IMR-90 (cell line): ENCODE measurements at regions not wholly inside any gene's neighbourhood (a gene's known extent, or its start where the extent isn't known, plus 50 kb on each side); places are given as distances from the start of the nearest gene placed in this dataset.

ENCODE experiments used
- ATAC-seq: fragments of 200-7000 bp; cut with Tn5 transposase; 2 replicates; pipeline ENCODE4 v1.9.1; 2020; ENCODE audit warnings: low read depth, mild to moderate bottlenecking, moderate library complexity
- BruUV-seq: library from RNA; stranded (reverse); fragments of 400-500 nt; replicated peaks from 2 replicates; lab custom pipeline; 2021; lab: Mats Ljungman, UMichigan
- CTCF ChIA-PET: fragments of 300-600 bp; formaldehyde crosslinking; extraction: SDS; loops from one replicate; lab custom pipeline; 2021; ENCODE audit warnings: antibody characterized with exemption; lab: Yijun Ruan, JAX
- POLR2A ChIA-PET: fragments of 300-600 bp; sonication (Branson Sonifier 250); formaldehyde crosslinking; loops from one replicate; lab custom pipeline; 2022; ENCODE audit warnings: antibody characterized with exemption; ENCODE audit not compliant: unreplicated experiment; lab: Charles Lee
- DNase-seq: peaks from one replicate; pipeline ENCODE4 v3.0.0; 2013
- H2AFZ ChIP-seq: replicated peaks from 2 replicates; pipeline ENCODE3; 2013; ENCODE audit warnings: low read length, mild to moderate bottlenecking; ENCODE audit not compliant: poor library complexity
- H2AK5ac ChIP-seq: 2 replicates; pipeline ENCODE4 v1.6.1; 2013; ENCODE audit warnings: low read depth, low read length, inconsistent platforms
- H2AK9ac ChIP-seq: replicated peaks from 2 replicates; pipeline ENCODE3; 2013; ENCODE audit warnings: mild to moderate bottlenecking, low read depth, low read length, moderate library complexity; ENCODE audit not compliant: poor library complexity
- H2BK120ac ChIP-seq: 2 replicates; pipeline ENCODE4 v1.6.1; 2013; ENCODE audit warnings: low read depth, low read length, inconsistent platforms
- H2BK15ac ChIP-seq: 3 replicates; pipeline ENCODE4 v1.6.1; 2013; ENCODE audit warnings: low read depth, low read length, inconsistent platforms
- H2BK20ac ChIP-seq: 2 replicates; pipeline ENCODE4 v1.6.1; 2013; ENCODE audit warnings: low read depth, mild to moderate bottlenecking, inconsistent platforms, low read length, moderate library complexity
- H2BK5ac ChIP-seq: 2 replicates; pipeline ENCODE4 v1.6.1; 2013; ENCODE audit warnings: mild to moderate bottlenecking, low read depth, low read length, inconsistent platforms; ENCODE audit not compliant: poor library complexity, severe bottlenecking
- H3K14ac ChIP-seq: replicated peaks from 2 replicates; pipeline ENCODE4 v1.6.1; 2013; ENCODE audit warnings: low read depth, low read length, inconsistent platforms
- H3K18ac ChIP-seq: 2 replicates; pipeline ENCODE4 v1.6.1; 2013; ENCODE audit warnings: low read depth, low read length, control low read depth
- H3K23ac ChIP-seq: 2 replicates; pipeline ENCODE4 v1.6.1; 2013; ENCODE audit warnings: low read depth, low read length, inconsistent platforms
- H3K27ac ChIP-seq: 2 replicates; pipeline ENCODE4 v1.5.1; 2013; ENCODE audit warnings: mild to moderate bottlenecking, control low read depth, low read length; ENCODE audit not compliant: insufficient read depth
- H3K27me3 ChIP-seq: 2 replicates; pipeline ENCODE4 v1.6.1; 2013; ENCODE audit warnings: low read length; ENCODE audit not compliant: control insufficient read depth, insufficient read depth
- H3K36me3 ChIP-seq: 2 replicates; pipeline ENCODE4 v1.6.1; 2013; ENCODE audit warnings: low read length, mixed read lengths; ENCODE audit not compliant: control insufficient read depth, insufficient read depth
- H3K4ac ChIP-seq: 2 replicates; pipeline ENCODE4 v1.6.1; 2013; ENCODE audit warnings: low read depth, low read length, inconsistent platforms
- H3K4me1 ChIP-seq: 2 replicates; pipeline ENCODE4 v1.6.1; 2013; ENCODE audit warnings: low read length, mixed read lengths; ENCODE audit not compliant: control insufficient read depth, insufficient read depth
- H3K4me2 ChIP-seq: 2 replicates; pipeline ENCODE4 v1.6.1; 2013; ENCODE audit warnings: low read depth, mild to moderate bottlenecking, control low read depth, low read length, moderate library complexity
- H3K4me3 ChIP-seq: 2 replicates; pipeline ENCODE4 v1.5.1; 2013; ENCODE audit warnings: low read depth, mild to moderate bottlenecking, control low read depth, low read length, moderate library complexity; ENCODE audit not compliant: insufficient read depth
- H3K56ac ChIP-seq: 2 replicates; pipeline ENCODE4 v1.6.1; 2013; ENCODE audit warnings: low read length, inconsistent platforms; ENCODE audit not compliant: insufficient read depth; ENCODE audit errors: extremely low read depth
- H3K79me1 ChIP-seq, 2 experiments: 2 replicates each; pipeline ENCODE4 v1.6.1; 2013; ENCODE audit warnings: low read length in 2 of 2, inconsistent platforms in 1 of 2, low read depth in 1 of 2
- H3K9ac ChIP-seq: 2 replicates; pipeline ENCODE4 v1.6.1; 2013; ENCODE audit warnings: low read depth, low read length, control low read depth
- H3K9me1 ChIP-seq: 2 replicates; pipeline ENCODE4 v1.6.1; 2013; ENCODE audit warnings: low read length, inconsistent platforms; ENCODE audit not compliant: insufficient read depth
- H3K9me3 ChIP-seq: 2 replicates; pipeline ENCODE4 v1.6.1; 2013; ENCODE audit warnings: low read length; ENCODE audit not compliant: control insufficient read depth, insufficient read depth
- H4K20me1 ChIP-seq: 2 replicates; pipeline ENCODE4 v1.6.1; 2013; ENCODE audit warnings: low read length, inconsistent platforms; ENCODE audit not compliant: insufficient read depth
- H4K5ac ChIP-seq: 2 replicates; pipeline ENCODE4 v1.6.1; 2013; ENCODE audit warnings: mild to moderate bottlenecking, low read depth, low read length, control low read depth
- H4K8ac ChIP-seq, 2 experiments: 2 replicates each; pipeline ENCODE4 v1.6.1; 2013; ENCODE audit warnings: low read depth in 2 of 2, low read length in 2 of 2, control low read depth in 1 of 2, inconsistent platforms in 1 of 2
- H4K91ac ChIP-seq: 2 replicates; pipeline ENCODE4 v1.6.1; 2013; ENCODE audit warnings: low read depth, low read length, inconsistent platforms; ENCODE audit not compliant: insufficient read depth
- BHLHE40 ChIP-seq: fragments of 150-350 bp; IDR thresholded peaks from 2 replicates; pipeline ENCODE4 v1.6.1; 2016; ENCODE audit warnings: mild to moderate bottlenecking, low read depth, low read length
- CHD1 ChIP-seq: IDR thresholded peaks from 2 replicates; pipeline ENCODE4 v1.6.1; 2012; ENCODE audit warnings: low read depth, low read length, improper control_type of control experiment
- FOS ChIP-seq: fragments of 150-350 bp; IDR thresholded peaks from 2 replicates; pipeline ENCODE4 v1.6.1; 2016; ENCODE audit warnings: low read depth, low read length
- MAZ ChIP-seq: IDR thresholded peaks from 2 replicates; pipeline ENCODE4 v1.6.1; 2012; ENCODE audit warnings: low read depth, mild to moderate bottlenecking, low read length, improper control_type of control experiment, moderate library complexity, borderline replicate concordance
- POLR2A ChIP-seq: IDR thresholded peaks from 2 replicates; pipeline ENCODE4 v1.6.1; 2012; ENCODE audit warnings: mild to moderate bottlenecking, low read depth, low read length
- RAD21 ChIP-seq: IDR thresholded peaks from 2 replicates; pipeline ENCODE4 v1.6.1; 2012; ENCODE audit warnings: low read length, improper control_type of control experiment
- RFX5 ChIP-seq: IDR thresholded peaks from 2 replicates; pipeline ENCODE4 v1.8.0; 2012; ENCODE audit warnings: low read depth, mild to moderate bottlenecking, low read length, moderate library complexity
- SMC3 ChIP-seq: fragments of 150-350 bp; IDR thresholded peaks from 2 replicates; pipeline ENCODE4 v1.6.1; 2016; ENCODE audit warnings: low read depth, mild to moderate bottlenecking, antibody characterized with exemption, low read length, moderate library complexity
- WGBS, 2 experiments: methylation state at CpG; one replicate each; pipeline versions ENCODE4 v1.1.5 to v1.1.7; 2013; ENCODE audit warnings: missing lambda C conversion rate in 2 of 2; ENCODE audit not compliant: insufficient read length in 1 of 2; ENCODE audit errors: extremely low coverage in 2 of 2; 5-methylcytosine and 5-hydroxymethylcytosine counted together
- dilution Hi-C: fragments of 300-500 bp; cut with HindIII; formaldehyde crosslinking; loops from one replicate; pipeline ENCODE4 v1.14.3; 2018; ENCODE audit warnings: low sequenced_read_pairs; ENCODE audit not compliant: unreplicated experiment
- in situ Hi-C: fragments of 300-500 bp; cut with MboI; formaldehyde crosslinking; loops from 3 replicates; pipeline ENCODE4 v1.14.3; 2019; ENCODE audit warnings: low sequenced_read_pairs, inconsistent platforms, mixed read lengths
- intact Hi-C: fragments of 100-400 bp; cut with micrococcal nuclease; formaldehyde crosslinking; loops from 2 replicates; pipeline ENCODE4 v1.10.0; 2022
- TF ChIP-seq, protein P1 (sequence below): fragments of 150-350 bp; IDR thresholded peaks from 2 replicates; pipeline ENCODE4 v1.6.1; 2017; ENCODE audit warnings: mild to moderate bottlenecking, antibody characterized with exemption, low read length, low read depth
- TF ChIP-seq, protein P2 (sequence below): conservative IDR thresholded peaks from 2 replicates; pipeline ENCODE4 v1.5.1; 2012; ENCODE audit warnings: mild to moderate bottlenecking, low read depth, low read length, improper control_type of control experiment
- TF ChIP-seq, protein P3 (sequence below): fragments of 150-350 bp; IDR thresholded peaks from 2 replicates; pipeline ENCODE4 v1.6.1; 2016; ENCODE audit warnings: low read depth, mild to moderate bottlenecking, low read length, moderate library complexity, borderline replicate concordance

DNA sequence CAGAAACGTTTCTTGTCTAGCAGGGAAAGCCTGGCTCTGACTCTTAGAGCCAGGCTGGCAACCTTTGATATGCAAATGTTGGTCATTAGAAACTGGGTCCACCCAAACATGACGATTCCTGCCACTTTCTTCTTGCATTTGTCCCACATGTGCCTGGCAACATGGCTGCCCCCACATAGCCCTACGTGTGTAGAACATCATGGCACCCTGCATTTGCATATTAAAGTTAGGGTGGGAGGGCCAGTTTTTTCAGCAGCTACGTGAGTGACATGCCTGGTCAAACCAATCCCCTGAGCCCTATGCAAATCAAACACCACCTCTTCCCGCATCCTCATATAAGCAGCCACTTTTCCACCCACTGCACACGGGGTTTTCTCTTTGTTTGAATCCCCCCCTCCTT is 95.0 kb downstream of the LIG4 start:
- Histone ChIP-seq H2BK20ac (no peak overlapping the region), H4K91ac (no peak overlapping the region), H3K4me2 (no peak overlapping the region), H3K79me1 (no peaks in the 10 kb centered on the region), H3K36me3 (no peaks in the 10 kb centered on the region), H4K5ac (no peak overlapping the region), H3K23ac (no peak overlapping the region), H3K18ac (no peak overlapping the region), H3K56ac (no peak overlapping the region), H2AFZ (no peak overlapping the region), H2AK5ac (no peak overlapping the region), H3K27me3 (peaks cover 5% of the 10 kb centered on the region; the same call in 1 of the 2 replicates), H3K4me1 (no peaks in the 10 kb centered on the region), H3K9me3 (no peaks in the 10 kb centered on the region), H2BK120ac (no peak overlapping the region), H2AK9ac (no peak overlapping the region), H3K9ac (no peak overlapping the region), H3K27ac (no peak overlapping the region), H4K20me1 (no peaks in the 10 kb centered on the region), H4K8ac (no peak overlapping the region), H3K4ac (no peak overlapping the region), H3K4me3 (no peak overlapping the region), H3K9me1 (no peaks in the 10 kb centered on the region), H2BK5ac (no peak overlapping the region), H2BK15ac (no peak overlapping the region), H3K14ac (no peak overlapping the region)
- ATAC-seq (no peak), DNase-seq (no peak)
- intact Hi-C loops, result no loop called here
- no TSS peak for BruUV-seq
- ChIA-PET POLR2A (no interaction called here), CTCF (no interaction called here)
- TF ChIP-seq CHD1 (no peak), BHLHE40 (no peak), SMC3 (no peak), RFX5 (no peak), RAD21 (no peak), MAZ (no peak), FOS (no peak), POLR2A (no peak)
- TF ChIP-seq, protein P1, sequence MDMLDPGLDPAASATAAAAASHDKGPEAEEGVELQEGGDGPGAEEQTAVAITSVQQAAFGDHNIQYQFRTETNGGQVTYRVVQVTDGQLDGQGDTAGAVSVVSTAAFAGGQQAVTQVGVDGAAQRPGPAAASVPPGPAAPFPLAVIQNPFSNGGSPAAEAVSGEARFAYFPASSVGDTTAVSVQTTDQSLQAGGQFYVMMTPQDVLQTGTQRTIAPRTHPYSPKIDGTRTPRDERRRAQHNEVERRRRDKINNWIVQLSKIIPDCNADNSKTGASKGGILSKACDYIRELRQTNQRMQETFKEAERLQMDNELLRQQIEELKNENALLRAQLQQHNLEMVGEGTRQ, result no peak
- TF ChIP-seq, protein P2, sequence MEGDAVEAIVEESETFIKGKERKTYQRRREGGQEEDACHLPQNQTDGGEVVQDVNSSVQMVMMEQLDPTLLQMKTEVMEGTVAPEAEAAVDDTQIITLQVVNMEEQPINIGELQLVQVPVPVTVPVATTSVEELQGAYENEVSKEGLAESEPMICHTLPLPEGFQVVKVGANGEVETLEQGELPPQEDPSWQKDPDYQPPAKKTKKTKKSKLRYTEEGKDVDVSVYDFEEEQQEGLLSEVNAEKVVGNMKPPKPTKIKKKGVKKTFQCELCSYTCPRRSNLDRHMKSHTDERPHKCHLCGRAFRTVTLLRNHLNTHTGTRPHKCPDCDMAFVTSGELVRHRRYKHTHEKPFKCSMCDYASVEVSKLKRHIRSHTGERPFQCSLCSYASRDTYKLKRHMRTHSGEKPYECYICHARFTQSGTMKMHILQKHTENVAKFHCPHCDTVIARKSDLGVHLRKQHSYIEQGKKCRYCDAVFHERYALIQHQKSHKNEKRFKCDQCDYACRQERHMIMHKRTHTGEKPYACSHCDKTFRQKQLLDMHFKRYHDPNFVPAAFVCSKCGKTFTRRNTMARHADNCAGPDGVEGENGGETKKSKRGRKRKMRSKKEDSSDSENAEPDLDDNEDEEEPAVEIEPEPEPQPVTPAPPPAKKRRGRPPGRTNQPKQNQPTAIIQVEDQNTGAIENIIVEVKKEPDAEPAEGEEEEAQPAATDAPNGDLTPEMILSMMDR, result no peak
- TF ChIP-seq, protein P3, sequence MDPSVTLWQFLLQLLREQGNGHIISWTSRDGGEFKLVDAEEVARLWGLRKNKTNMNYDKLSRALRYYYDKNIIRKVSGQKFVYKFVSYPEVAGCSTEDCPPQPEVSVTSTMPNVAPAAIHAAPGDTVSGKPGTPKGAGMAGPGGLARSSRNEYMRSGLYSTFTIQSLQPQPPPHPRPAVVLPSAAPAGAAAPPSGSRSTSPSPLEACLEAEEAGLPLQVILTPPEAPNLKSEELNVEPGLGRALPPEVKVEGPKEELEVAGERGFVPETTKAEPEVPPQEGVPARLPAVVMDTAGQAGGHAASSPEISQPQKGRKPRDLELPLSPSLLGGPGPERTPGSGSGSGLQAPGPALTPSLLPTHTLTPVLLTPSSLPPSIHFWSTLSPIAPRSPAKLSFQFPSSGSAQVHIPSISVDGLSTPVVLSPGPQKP, result no peak
- WGBS, 2 experiments, result no CpG with 5 or more reads among the region's 6 CpGs
- dilution Hi-C loops, result no loop called here
- in situ Hi-C loops, result no loop called here
